ENCODE measurements at regions not wholly inside any gene's neighbourhood (a gene's known extent, or its start where the extent isn't known, plus 50 kb on each side); places are given as distances from the start of the nearest gene placed in this dataset.

DNA sequence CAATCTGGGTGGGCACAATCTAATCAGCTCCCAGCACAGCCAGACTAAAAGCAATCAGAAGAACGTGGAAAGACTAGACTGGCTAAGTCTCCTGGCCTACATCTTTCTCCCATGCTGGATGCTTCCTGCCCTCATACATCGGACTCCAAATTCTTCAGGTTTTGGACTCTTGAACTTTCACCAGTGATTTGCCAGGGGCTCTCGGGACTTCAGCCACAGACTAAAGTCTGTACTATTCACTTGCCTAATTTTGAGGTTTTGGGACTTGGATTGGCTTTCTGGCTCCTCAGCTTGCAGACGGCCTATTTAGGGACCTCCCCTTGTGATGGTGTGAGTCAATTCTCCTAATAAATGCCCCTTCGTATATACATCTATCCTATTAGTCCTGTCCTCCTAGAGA lies 66.6 kb upstream of the SOX21 start:
- no peaks in the 10 kb centered on the region for H3K9me3 Mint-ChIP-seq (ENCODE audit: low read depth, unreplicated experiment)
- H3K27me3 Mint-ChIP-seq (ENCODE audit: unreplicated experiment), result no peaks in the 10 kb centered on the region
- no TSS peak for BruUV-seq (replicated peaks)
- no peak overlapping the region for H3K4me3 Mint-ChIP-seq (ENCODE audit: low read depth, unreplicated experiment)
- DNase-seq, result no peak
- no peak for TF ChIP-seq CTCF (IDR thresholded peaks at IDR 0.05; ENCODE audit: unreplicated experiment)
- H3K4me1 Mint-ChIP-seq (ENCODE audit: low read depth, unreplicated experiment), result no peaks in the 10 kb centered on the region
- CTCF ChIA-PET, result no interaction called here
- H3K36me3 Mint-ChIP-seq (ENCODE audit: insufficient read depth, unreplicated experiment), result no peaks in the 10 kb centered on the region
- intact Hi-C loops (cut with micrococcal nuclease; ENCODE audit: unreplicated experiment), result no loop called here
- no peak overlapping the region for H3K27ac Mint-ChIP-seq (ENCODE audit: unreplicated experiment)

DNA sequence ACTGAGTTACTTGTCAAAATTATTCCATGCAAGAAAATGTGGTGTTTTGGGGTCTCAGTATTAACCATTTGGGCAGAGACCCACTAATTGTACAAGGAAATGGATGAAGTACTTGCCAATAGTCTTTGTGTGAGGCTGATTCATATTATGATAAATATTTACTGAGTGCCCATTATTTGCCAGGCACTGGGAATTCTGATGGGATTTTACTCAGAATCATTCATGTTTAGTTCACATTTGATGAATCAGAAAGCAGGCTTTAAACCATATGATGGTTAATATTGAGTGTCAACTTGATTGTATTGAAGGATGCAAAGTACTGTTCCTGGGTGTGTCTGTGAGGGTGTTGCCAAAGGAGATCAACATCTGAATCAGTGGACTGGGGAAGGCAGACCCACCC lies 66.2 kb upstream of the SOX21 start:
- Mint-ChIP-seq H3K36me3 (ENCODE audit: insufficient read depth, unreplicated experiment) (no peaks in the 10 kb centered on the region), H3K4me3 (ENCODE audit: low read depth, unreplicated experiment) (no peak overlapping the region), H3K27me3 (ENCODE audit: unreplicated experiment) (no peaks in the 10 kb centered on the region), H3K9me3 (ENCODE audit: low read depth, unreplicated experiment) (no peaks in the 10 kb centered on the region), H3K4me1 (ENCODE audit: low read depth, unreplicated experiment) (no peaks in the 10 kb centered on the region), H3K27ac (ENCODE audit: unreplicated experiment) (no peak overlapping the region)
- intact Hi-C loops (cut with micrococcal nuclease; ENCODE audit: unreplicated experiment), result no loop called here
- no TSS peak for BruUV-seq (replicated peaks)
- DNase-seq, result no peak
- TF ChIP-seq CTCF (IDR thresholded peaks at IDR 0.05; ENCODE audit: unreplicated experiment), result no peak
- CTCF ChIA-PET, result no interaction called here

DNA sequence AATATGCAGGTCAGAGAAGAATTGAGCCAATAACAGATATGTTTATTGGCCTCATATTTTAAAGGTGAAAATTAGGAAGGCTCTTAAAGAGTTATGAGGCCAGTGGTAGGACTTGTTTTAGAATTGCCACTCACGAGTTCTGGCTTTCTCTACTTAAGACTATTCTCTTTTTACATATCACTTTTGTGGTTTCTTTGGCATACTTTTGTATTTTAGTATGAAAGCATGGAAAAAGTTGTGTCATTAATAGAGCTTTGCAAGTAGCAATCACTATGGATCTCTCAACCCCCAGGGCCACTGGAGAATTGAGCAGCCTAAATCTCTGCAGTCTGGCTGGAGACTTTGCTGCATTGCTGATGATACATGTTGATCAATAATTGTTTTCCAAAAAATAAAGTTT lies 64.6 kb upstream of the SOX21 start:
- Mint-ChIP-seq H3K9me3 (ENCODE audit: low read depth, unreplicated experiment) (no peaks in the 10 kb centered on the region), H3K27me3 (ENCODE audit: unreplicated experiment) (no peaks in the 10 kb centered on the region), H3K27ac (ENCODE audit: unreplicated experiment) (no peak overlapping the region), H3K36me3 (ENCODE audit: insufficient read depth, unreplicated experiment) (no peaks in the 10 kb centered on the region), H3K4me3 (ENCODE audit: low read depth, unreplicated experiment) (no peak overlapping the region), H3K4me1 (ENCODE audit: low read depth, unreplicated experiment) (no peaks in the 10 kb centered on the region)
- TF ChIP-seq CTCF (IDR thresholded peaks at IDR 0.05; ENCODE audit: unreplicated experiment), result no peak
- CTCF ChIA-PET, result no interaction called here
- intact Hi-C loops (cut with micrococcal nuclease; ENCODE audit: unreplicated experiment), result no loop called here
- DNase-seq, result no peak
- no TSS peak for BruUV-seq (replicated peaks)

DNA sequence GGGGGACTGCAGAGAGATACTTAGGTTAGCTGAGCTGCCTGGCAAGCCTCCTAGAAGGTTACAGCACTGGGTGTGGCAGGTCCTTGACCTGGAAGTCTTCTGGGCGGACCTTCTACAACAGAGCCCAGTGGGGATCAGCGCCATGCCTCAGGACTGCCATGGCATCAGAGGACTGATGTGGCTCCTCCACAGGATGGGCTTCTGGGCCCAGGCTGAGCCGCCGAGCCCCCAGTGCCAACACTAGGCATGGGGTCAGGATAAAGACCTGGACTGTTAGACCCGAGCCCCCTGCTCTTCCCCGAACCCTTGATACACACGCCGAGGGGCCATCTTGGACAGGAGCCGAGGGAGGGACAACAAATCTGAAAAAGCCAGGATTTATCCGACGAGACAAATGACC lies 64.0 kb upstream of the SOX21 start:
- Mint-ChIP-seq H3K4me3 (ENCODE audit: low read depth, unreplicated experiment) (no peak overlapping the region), H3K27me3 (ENCODE audit: unreplicated experiment) (no peaks in the 10 kb centered on the region), H3K36me3 (ENCODE audit: insufficient read depth, unreplicated experiment) (no peaks in the 10 kb centered on the region), H3K9me3 (ENCODE audit: low read depth, unreplicated experiment) (no peaks in the 10 kb centered on the region), H3K4me1 (ENCODE audit: low read depth, unreplicated experiment) (no peaks in the 10 kb centered on the region), H3K27ac (ENCODE audit: unreplicated experiment) (no peak overlapping the region)
- DNase-seq, result no peak
- no TSS peak for BruUV-seq (replicated peaks)
- no peak for TF ChIP-seq CTCF (IDR thresholded peaks at IDR 0.05; ENCODE audit: unreplicated experiment)
- intact Hi-C loops (cut with micrococcal nuclease; ENCODE audit: unreplicated experiment), result no loop called here
- CTCF ChIA-PET, result no interaction called here

- no peak for DNase-seq
- no peak for TF ChIP-seq CTCF (IDR thresholded peaks at IDR 0.05; ENCODE audit: unreplicated experiment)
- no TSS peak for BruUV-seq (replicated peaks)
- Mint-ChIP-seq H3K36me3 (ENCODE audit: insufficient read depth, unreplicated experiment) (no peaks in the 10 kb centered on the region), H3K4me3 (ENCODE audit: low read depth, unreplicated experiment) (no peak overlapping the region), H3K9me3 (ENCODE audit: low read depth, unreplicated experiment) (no peaks in the 10 kb centered on the region), H3K27ac (ENCODE audit: unreplicated experiment) (no peak overlapping the region), H3K27me3 (ENCODE audit: unreplicated experiment) (peaks cover 9% of the 10 kb centered on the region), H3K4me1 (ENCODE audit: low read depth, unreplicated experiment) (no peaks in the 10 kb centered on the region)
- CTCF ChIA-PET, result no interaction called here
- intact Hi-C loops (cut with micrococcal nuclease; ENCODE audit: unreplicated experiment), result no loop called here
Measured at GRCh38 chr13:94765814-94766213, 53.5 kb upstream of the SOX21 start.
